ENCODE measurements at regions not wholly inside any gene's neighbourhood (a gene's known extent, or its start where the extent isn't known, plus 50 kb on each side); places are given as distances from the start of the nearest gene placed in this dataset.

GRCh38 chr5:56323505-56323904 lies 90.4 kb upstream of the ANKRD55 start:
- TF ChIP-seq, protein P1, sequence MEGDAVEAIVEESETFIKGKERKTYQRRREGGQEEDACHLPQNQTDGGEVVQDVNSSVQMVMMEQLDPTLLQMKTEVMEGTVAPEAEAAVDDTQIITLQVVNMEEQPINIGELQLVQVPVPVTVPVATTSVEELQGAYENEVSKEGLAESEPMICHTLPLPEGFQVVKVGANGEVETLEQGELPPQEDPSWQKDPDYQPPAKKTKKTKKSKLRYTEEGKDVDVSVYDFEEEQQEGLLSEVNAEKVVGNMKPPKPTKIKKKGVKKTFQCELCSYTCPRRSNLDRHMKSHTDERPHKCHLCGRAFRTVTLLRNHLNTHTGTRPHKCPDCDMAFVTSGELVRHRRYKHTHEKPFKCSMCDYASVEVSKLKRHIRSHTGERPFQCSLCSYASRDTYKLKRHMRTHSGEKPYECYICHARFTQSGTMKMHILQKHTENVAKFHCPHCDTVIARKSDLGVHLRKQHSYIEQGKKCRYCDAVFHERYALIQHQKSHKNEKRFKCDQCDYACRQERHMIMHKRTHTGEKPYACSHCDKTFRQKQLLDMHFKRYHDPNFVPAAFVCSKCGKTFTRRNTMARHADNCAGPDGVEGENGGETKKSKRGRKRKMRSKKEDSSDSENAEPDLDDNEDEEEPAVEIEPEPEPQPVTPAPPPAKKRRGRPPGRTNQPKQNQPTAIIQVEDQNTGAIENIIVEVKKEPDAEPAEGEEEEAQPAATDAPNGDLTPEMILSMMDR (IDR thresholded peaks at IDR 0.05): no peak
- no peak for TF ChIP-seq ZFX (IDR thresholded peaks at IDR 0.05; ENCODE audit: borderline replicate concordance)
